ENCODE measurements at regions not wholly inside any gene's neighbourhood (a gene's known extent, or its start where the extent isn't known, plus 50 kb on each side); places are given as distances from the start of the nearest gene placed in this dataset.
"Not testable (repeated sequence)": the region's sequence is repeated elsewhere in the genome, so short reads cannot be mapped to it uniquely, and the experiment has no call there.

- no peak for DNase-seq
Observed at GRCh38 chr10:6864142-6864541, 284.1 kb upstream of the PRKCQ start.

- DNase-seq = no peak
Observed at GRCh38 chr10:6863381-6863780, 283.3 kb upstream of the PRKCQ start.

- no peak for DNase-seq
Observed at GRCh38 chr10:6850452-6850851, 270.4 kb upstream of the PRKCQ start.

GRCh38 chr10:6847561-6847960 lies 267.5 kb upstream of the PRKCQ start:
- DNase-seq = no peak

GRCh38 chr10:6843894-6844650 lies 264.0 kb upstream of the PRKCQ start:
- no peak for DNase-seq

- no peak for DNase-seq
Observed at GRCh38 chr10:6843481-6843881, 263.4 kb upstream of the PRKCQ start.

DNA sequence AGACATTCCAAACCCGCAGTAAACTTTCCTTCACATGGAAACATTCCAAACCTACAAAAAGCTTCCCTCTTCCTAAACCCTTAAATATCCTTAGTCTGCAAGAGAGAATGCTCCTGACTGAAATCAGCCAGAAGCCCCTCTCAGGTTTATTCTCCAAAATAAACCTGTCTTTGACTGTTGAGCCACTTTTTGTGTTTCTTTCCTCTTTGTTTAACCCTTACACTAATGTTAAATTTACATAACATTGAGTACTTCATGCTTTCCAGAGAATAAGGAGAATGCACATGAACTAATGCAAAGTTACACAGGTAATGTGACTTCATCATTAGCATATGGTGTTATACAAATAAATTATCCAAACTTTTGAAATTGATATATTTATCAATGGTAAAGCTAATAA lies 262.6 kb upstream of the PRKCQ start:
- DNase-seq = no peak

DNA sequence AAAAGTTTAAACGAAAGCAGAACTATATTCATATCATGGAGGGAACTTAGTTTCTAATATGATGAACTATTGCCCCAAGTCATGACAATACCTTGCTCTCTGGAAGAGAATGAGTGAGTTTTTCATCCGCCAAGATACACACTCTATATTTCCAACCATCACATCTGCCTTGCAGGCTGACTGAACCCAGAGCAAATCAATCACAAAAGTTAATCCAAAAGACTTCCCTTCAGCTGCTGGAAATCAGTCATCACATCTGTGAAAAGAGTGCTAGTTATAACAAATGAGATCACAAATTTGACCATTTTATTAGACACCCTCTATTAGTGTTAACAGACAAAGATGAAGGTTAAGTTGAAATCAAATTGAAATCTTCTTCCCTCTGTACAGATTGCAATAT lies 261.7 kb upstream of the PRKCQ start:
- no peak for DNase-seq

- DNase-seq = no peak
Observed at GRCh38 chr10:6840766-6841165, 260.7 kb upstream of the PRKCQ start.

DNA sequence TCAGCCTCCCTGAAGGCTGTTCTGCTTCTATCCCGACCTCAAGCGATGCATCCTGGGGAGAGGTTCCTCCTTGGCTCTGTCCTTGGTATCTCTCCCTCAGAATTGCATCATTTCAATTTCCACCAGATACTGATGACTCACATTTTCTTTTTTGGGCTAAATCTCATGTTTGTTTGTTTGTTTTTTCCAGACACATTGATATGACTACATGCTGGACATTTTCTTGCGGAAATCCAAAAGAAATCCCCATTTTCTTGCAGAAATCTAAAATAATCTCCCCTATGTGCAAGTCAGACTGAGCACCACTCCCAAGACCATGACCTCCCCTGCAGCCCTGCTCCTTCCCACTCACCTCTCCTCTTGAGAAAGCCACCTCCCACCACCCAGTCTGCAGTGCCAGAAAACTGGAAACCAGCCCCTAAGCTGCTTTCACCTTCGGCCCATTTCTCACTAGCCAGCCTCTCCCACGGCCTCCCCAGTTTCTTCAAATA lies 260.2 kb upstream of the PRKCQ start:
- DNase-seq = no peak

DNA sequence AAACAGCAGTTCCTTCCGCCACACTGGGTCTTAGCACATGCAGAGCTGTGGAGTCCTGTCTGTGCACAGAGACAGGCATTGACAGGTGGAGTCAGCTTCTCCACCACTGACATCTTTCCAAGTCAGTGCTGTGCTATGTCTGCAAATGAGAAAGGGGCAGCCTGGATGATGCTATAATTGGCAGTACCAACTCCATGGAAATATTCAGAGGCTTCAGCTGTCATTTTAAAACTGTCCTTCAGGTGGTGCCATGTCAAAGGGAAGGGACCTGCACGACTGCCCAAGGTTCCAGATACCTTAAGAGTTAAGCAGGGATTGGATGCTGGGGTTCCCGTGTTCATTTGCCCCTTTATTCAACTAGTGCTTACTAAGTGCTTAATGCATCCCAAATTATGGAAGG lies 258.0 kb upstream of the PRKCQ start:
- DNase-seq = no peak

GRCh38 chr10:6833458-6834011 lies 253.5 kb upstream of the PRKCQ start:
- no peak for DNase-seq

DNA sequence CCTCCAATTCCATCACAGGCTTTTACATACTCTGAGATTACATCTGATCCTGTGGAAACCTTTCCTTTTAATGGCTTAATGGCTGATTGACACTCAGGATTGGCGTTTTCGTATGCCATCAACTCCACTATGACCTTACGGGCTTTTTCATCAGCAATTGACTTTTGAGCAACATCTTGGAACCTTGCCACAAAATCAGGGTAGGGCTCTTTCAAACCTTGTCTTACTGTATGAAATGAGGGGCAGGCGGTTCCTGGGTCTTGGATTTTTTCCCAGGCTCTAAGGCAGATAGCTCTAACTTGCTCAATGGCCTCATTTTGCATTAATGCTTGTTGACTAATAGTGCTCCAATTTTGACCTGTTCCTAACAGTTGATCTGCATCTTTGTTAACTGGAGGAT lies 250.9 kb upstream of the PRKCQ start:
- not testable (repeated sequence) for DNase-seq

DNA sequence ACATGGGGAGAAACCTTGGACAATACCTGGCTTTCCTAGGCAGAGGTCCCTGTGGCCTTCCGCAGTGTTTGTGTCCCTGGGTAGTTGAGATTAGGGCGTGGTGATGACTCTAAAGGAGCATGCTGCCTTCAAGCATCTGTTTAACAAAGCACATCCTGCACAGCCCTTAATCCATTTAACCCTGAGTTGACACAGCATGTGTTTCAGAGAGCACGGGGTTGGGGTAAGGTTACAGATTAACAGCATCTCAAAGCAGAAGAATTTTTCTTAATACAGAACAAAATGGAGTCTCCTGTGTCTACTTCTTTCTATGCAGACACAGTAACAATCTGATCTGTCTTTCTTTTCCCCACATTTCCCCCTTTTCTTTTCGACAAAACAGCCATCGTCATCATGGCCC lies 244.7 kb upstream of the PRKCQ start:
- not testable (repeated sequence) for DNase-seq

- DNase-seq = no peak
Observed at GRCh38 chr10:6823770-6824169, 243.7 kb upstream of the PRKCQ start.

DNA sequence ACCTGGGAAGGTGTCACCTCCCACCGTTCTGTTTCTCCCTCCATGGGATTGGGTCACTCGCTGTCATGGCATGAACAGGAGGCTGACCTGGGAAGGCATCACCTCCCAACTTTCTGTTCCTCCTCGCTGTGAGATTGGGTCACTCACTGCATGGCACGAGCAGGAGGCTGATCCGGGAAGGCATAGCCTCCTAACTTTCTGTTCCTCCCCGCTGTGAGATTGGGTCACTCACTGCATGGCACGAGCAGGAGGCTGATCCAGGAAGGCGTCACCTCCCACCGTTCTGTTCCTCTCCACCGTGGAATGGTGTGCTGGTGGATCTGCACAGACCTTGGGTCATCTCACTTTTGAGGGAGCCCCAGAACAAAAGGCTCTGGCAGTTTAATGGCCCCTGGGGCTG lies 239.2 kb upstream of the PRKCQ start:
- DNase-seq = no peak

GRCh38 chr10:6817770-6818169 lies 237.7 kb upstream of the PRKCQ start:
- DNase-seq = no peak

DNA sequence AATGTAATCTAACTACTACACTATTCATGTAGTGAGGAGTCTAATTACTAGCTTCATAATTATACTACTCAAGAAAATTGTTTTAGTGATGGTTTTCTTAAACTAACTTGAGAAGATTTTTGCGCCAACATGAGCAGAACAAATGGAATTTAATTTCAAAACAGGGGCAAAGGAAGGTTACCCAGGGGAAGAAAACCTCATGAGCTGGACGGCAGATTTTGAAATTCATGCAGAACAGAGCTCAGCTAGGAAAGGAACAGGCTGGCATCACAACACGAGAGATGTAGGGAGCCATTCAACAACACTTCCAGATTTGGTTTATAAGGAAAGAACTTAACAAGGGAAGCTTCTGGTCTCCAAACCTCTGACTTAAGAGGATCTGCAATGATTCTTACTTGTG lies 235.3 kb upstream of the PRKCQ start:
- no peak for DNase-seq

DNA sequence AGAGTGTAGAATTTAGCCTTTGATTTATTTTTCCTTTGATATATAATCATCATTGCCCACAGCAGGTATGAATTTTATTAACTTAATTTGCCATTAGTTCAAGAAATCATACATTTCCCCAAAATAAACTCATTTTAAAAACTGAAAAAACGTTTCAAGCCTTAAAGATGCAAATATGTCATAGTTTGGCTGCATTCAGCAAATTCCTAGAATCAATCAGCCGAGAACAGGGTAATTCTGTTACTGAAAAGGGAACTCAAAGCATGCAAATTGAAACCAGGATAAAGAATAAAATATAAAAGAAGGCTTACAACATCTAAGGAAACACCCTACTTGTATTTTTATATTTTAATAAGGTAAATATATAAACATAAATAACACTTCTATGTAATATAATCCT lies 233.8 kb upstream of the PRKCQ start:
- no peak for DNase-seq

DNA sequence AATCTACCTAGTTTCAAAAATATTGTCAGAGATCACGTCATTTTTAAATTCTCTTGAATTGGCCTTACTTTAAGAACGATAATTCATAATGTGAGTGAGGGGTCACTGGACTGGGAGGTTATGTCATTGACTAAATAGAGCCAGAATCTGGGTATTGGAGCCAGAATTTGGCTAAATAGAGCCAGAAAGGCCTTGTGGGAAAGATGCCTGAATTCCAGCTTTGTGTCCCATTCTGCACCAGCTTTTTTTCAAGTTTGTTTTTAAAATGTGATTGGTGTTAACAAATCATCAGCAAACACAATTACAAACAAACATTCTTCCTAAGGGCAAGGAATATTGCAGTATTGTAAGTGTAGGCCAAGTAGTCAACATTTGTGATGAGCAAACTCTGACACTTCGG lies 233.2 kb upstream of the PRKCQ start:
- DNase-seq = no peak

- DNase-seq = no peak
Observed at GRCh38 chr10:6811153-6811552, 231.1 kb upstream of the PRKCQ start.

DNA sequence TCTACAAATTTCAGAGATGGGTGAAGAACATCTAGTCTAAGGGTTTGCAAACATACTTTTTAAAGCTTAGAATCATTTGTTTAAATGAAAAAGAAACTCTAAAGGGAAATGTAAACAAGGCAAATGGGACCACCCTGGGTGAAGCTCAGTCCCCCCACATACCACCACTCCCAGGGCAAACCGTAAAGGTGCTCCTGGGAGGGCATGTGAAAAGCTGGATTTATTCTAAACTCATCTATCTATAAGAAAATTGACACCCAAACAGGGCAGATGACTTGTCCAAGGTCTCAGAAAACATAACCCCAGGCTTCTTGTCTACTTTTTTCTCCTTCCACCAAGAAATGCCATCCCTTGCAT lies 223.3 kb upstream of the PRKCQ start:
- no peak for DNase-seq

DNA sequence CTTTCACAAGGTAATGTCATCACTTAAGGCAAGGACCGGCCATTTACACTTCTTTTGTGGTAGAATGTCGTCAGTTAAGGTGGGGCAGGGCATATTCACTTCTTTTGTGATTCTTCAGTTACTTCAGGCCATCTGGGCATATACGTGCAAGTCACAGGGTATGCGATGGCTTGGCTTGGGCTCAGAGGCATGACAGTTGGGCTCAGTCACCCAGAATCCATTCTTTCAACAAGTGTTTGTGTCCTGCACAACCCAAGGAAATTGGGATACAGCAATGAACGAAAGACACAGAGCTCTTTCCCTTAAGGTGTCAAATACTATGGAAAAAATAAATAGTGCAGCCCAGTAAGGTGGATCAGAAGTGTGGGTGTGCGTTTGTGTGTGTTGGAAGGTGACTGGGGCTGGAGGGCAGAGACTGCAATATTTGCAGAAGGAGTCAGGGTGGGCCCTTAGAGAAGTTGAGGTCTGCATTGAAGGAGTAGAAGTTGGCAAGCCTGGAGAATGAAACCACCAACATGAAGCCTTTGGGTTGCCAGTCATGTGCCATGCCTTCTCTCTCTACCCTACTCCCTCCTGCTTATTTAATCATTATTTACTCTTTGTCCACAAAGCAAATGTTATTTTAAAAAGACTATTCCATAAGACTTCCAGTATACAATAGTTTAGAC lies 222.8 kb upstream of the PRKCQ start:
- DNase-seq = no peak

- DNase-seq = no peak
Observed at GRCh38 chr10:6796231-6796630, 216.2 kb upstream of the PRKCQ start.

GRCh38 chr10:6795541-6795940 lies 215.5 kb upstream of the PRKCQ start:
- DNase-seq = no peak

Measured in NCI-H1436 treated with DMSO at 0.1 percent for 48 hours (cell line).